ENCODE measurements at regions not wholly inside any gene's neighbourhood (a gene's known extent, or its start where the extent isn't known, plus 50 kb on each side); places are given as distances from the start of the nearest gene placed in this dataset.

DNA sequence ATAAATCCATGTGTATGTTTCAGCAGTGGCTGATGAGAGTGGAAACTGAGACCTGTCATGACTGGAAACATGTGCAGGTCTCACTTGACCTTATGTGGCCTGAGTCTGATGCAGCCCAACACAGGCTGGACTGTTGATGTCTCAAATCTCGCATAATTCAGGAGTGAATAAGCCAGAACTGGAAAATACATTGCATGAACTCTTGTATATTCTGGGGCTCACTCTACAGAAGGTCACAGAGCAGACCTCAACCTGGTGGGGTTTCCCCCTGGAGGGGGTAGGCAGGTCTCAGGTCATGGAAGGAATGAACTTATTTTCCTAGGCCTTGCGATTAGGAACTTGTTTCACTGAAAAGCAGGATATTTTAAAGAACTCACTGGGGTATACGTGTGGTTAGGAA lies 146.3 kb upstream of the THUMPD2 start:
- TF ChIP-seq POLR2A (IDR thresholded peaks at IDR 0.05; ENCODE audit: low read depth, low read length): no peak
- TF ChIP-seq POLR2AphosphoS5 (IDR thresholded peaks at IDR 0.05; ENCODE audit: low read depth, low read length): no peak
- no peak for TF ChIP-seq TAF1 (IDR thresholded peaks at IDR 0.05; ENCODE audit: borderline replicate concordance, low read depth, low read length)
